NCI-H748 treated with DMSO at 0.1 percent for 48 hours (cell line): ENCODE measurements at regions not wholly inside any gene's neighbourhood (a gene's known extent, or its start where the extent isn't known, plus 50 kb on each side); places are given as distances from the start of the nearest gene placed in this dataset.
"Not testable (repeated sequence)": the region's sequence is repeated elsewhere in the genome, so short reads cannot be mapped to it uniquely, and the experiment has no call there.

Experiments
- DNase-seq: peaks from one replicate; lab custom pipeline; 2025; lab: John Stamatoyannopoulos, UW

GRCh38 chr18:49731860-49732311, 81.4 kb downstream of the ACAA2 start:
- DNase-seq, result no peak

- DNase-seq, result no peak
Observed at GRCh38 chr18:49731421-49731841, 81.9 kb downstream of the ACAA2 start.

GRCh38 chr18:49730951-49731391, 82.4 kb downstream of the ACAA2 start:
- no peak for DNase-seq

- DNase-seq, result peak; percentile 36
Observed at GRCh38 chr18:49728542-49728941, 84.8 kb downstream of the ACAA2 start.

- DNase-seq, result no peak
Observed at GRCh38 chr18:49727816-49728215, 85.5 kb downstream of the ACAA2 start.

GRCh38 chr18:49726675-49726963, 86.7 kb downstream of the ACAA2 start:
- DNase-seq, result no peak

- no peak for DNase-seq
Observed at GRCh38 chr18:49725809-49726674, 87.3 kb downstream of the ACAA2 start.

- DNase-seq, result no peak
Observed at GRCh38 chr18:49723648-49724180, 89.6 kb downstream of the ACAA2 start.

GRCh38 chr18:49722477-49722876, 90.9 kb downstream of the ACAA2 start:
- DNase-seq, result no peak

GRCh38 chr18:49721981-49722380, 91.4 kb downstream of the ACAA2 start:
- DNase-seq, result no peak

GRCh38 chr18:49720944-49721343, 92.4 kb downstream of the ACAA2 start:
- DNase-seq, result not testable (repeated sequence)

GRCh38 chr18:49717617-49718016, 95.7 kb downstream of the ACAA2 start:
- no peak for DNase-seq

- DNase-seq, result no peak
Observed at GRCh38 chr18:49716035-49716434, 97.3 kb downstream of the ACAA2 start.

GRCh38 chr18:49709347-49709690, 104.0 kb downstream of the ACAA2 start:
- no peak for DNase-seq

- no peak for DNase-seq
Observed at GRCh38 chr18:49708662-49709346, 104.5 kb downstream of the ACAA2 start.

- no peak for DNase-seq
Observed at GRCh38 chr18:49707599-49707998, 105.7 kb downstream of the ACAA2 start.

- DNase-seq, result no peak
Observed at GRCh38 chr18:49704334-49704733, 109.0 kb downstream of the ACAA2 start.

GRCh38 chr18:49701190-49701589, 112.1 kb downstream of the ACAA2 start:
- no peak for DNase-seq

- no peak for DNase-seq
Observed at GRCh38 chr18:49699303-49699702, 114.0 kb downstream of the ACAA2 start.

GRCh38 chr18:49698525-49699025, 114.8 kb downstream of the ACAA2 start:
- DNase-seq, result no peak

GRCh38 chr18:49697757-49698524, 115.4 kb downstream of the ACAA2 start:
- no peak for DNase-seq

- DNase-seq, result no peak
Observed at GRCh38 chr18:49697049-49697448, 116.3 kb downstream of the ACAA2 start.
